ENCODE measurements at regions not wholly inside any gene's neighbourhood (a gene's known extent, or its start where the extent isn't known, plus 50 kb on each side); places are given as distances from the start of the nearest gene placed in this dataset.

- DNase-seq (ENCODE audit: low read depth) = no peak
Measured at GRCh38 chr16:6057821-6058220, 960.2 kb upstream of the EEF2KMT start.

GRCh38 chr16:6048017-6048416 lies 950.4 kb upstream of the EEF2KMT start:
- no peak for DNase-seq (ENCODE audit: low read depth)

- no peak for DNase-seq (ENCODE audit: low read depth)
Measured at GRCh38 chr16:6047325-6047724, 949.7 kb upstream of the EEF2KMT start.

GRCh38 chr16:6038941-6039645 lies 941.5 kb upstream of the EEF2KMT start:
- no peak for DNase-seq (ENCODE audit: low read depth)

GRCh38 chr16:6035161-6035560 lies 937.6 kb upstream of the EEF2KMT start:
- no peak for DNase-seq (ENCODE audit: low read depth)

- no peak for DNase-seq (ENCODE audit: low read depth)
Measured at GRCh38 chr16:6034511-6034910, 936.9 kb upstream of the EEF2KMT start.

GRCh38 chr16:6032438-6032837 lies 934.8 kb upstream of the EEF2KMT start:
- DNase-seq (ENCODE audit: low read depth) = no peak

- no peak for DNase-seq (ENCODE audit: low read depth)
Measured at GRCh38 chr16:6031567-6031966, 934.0 kb upstream of the EEF2KMT start.

GRCh38 chr16:6031102-6031501 lies 933.5 kb upstream of the EEF2KMT start:
- DNase-seq (ENCODE audit: low read depth) = no peak

GRCh38 chr16:6027733-6028132 lies 930.1 kb upstream of the EEF2KMT start:
- DNase-seq (ENCODE audit: low read depth) = no peak

GRCh38 chr16:6023449-6023848 lies 925.9 kb upstream of the EEF2KMT start:
- DNase-seq (ENCODE audit: low read depth) = no peak

GRCh38 chr16:6021276-6021943 lies 923.8 kb upstream of the EEF2KMT start:
- no peak for DNase-seq (ENCODE audit: low read depth)

- no peak for DNase-seq (ENCODE audit: low read depth)
Measured at GRCh38 chr16:6020162-6020985, 922.8 kb upstream of the EEF2KMT start.

GRCh38 chr16:6019490-6019991 lies 921.9 kb upstream of the EEF2KMT start:
- no peak for DNase-seq (ENCODE audit: low read depth)

GRCh38 chr16:6018848-6019489 lies 921.4 kb upstream of the EEF2KMT start:
- no peak for DNase-seq (ENCODE audit: low read depth)

GRCh38 chr16:6016530-6017184 lies 919.1 kb upstream of the EEF2KMT start:
- peak; percentile 2 for DNase-seq (ENCODE audit: low read depth)

GRCh38 chr16:6012716-6013115 lies 915.1 kb upstream of the EEF2KMT start:
- no peak for DNase-seq (ENCODE audit: low read depth)

GRCh38 chr16:6009151-6009550 lies 911.6 kb upstream of the EEF2KMT start:
- no peak for DNase-seq (ENCODE audit: low read depth)

GRCh38 chr16:6008670-6009069 lies 911.1 kb upstream of the EEF2KMT start:
- DNase-seq (ENCODE audit: low read depth) = no peak

- DNase-seq (ENCODE audit: low read depth) = no peak
Measured at GRCh38 chr16:5993356-5993755, 895.8 kb upstream of the EEF2KMT start.

- no peak for DNase-seq (ENCODE audit: low read depth)
Measured at GRCh38 chr16:5982979-5983378, 885.4 kb upstream of the EEF2KMT start.

All from non-pigmented ciliary epithelial cell (primary cell).